Neural cell (in vitro differentiated cells): ENCODE measurements at regions not wholly inside any gene's neighbourhood (a gene's known extent, or its start where the extent isn't known, plus 50 kb on each side); places are given as distances from the start of the nearest gene placed in this dataset.

ENCODE experiments used
- EZH2 ChIP-seq: fragments of 200-600, 300-800 bp; shearing (Covaris generic), sonication (generic); IDR thresholded peaks from 2 replicates; pipeline ENCODE4 v1.6.1; 2014; ENCODE audit warnings: antibody characterized with exemption, low read length, borderline replicate concordance, mild to moderate bottlenecking; ENCODE audit not compliant: insufficient read depth, poor library complexity, severe bottlenecking
- MXI1 ChIP-seq: fragments of 450-650 bp; conservative IDR thresholded peaks from 2 replicates; pipeline ENCODE4 v1.6.1; 2014; ENCODE audit warnings: antibody characterized with exemption, mild to moderate bottlenecking; ENCODE audit not compliant: poor library complexity, severe bottlenecking
- TF ChIP-seq, protein P1 (sequence below): fragments of 450-650 bp; IDR thresholded peaks from 2 replicates; pipeline ENCODE4 v1.5.1; 2014; ENCODE audit warnings: antibody characterized with exemption, mild to moderate bottlenecking, moderate library complexity; ENCODE audit not compliant: poor library complexity, severe bottlenecking

- TF ChIP-seq, protein P1, sequence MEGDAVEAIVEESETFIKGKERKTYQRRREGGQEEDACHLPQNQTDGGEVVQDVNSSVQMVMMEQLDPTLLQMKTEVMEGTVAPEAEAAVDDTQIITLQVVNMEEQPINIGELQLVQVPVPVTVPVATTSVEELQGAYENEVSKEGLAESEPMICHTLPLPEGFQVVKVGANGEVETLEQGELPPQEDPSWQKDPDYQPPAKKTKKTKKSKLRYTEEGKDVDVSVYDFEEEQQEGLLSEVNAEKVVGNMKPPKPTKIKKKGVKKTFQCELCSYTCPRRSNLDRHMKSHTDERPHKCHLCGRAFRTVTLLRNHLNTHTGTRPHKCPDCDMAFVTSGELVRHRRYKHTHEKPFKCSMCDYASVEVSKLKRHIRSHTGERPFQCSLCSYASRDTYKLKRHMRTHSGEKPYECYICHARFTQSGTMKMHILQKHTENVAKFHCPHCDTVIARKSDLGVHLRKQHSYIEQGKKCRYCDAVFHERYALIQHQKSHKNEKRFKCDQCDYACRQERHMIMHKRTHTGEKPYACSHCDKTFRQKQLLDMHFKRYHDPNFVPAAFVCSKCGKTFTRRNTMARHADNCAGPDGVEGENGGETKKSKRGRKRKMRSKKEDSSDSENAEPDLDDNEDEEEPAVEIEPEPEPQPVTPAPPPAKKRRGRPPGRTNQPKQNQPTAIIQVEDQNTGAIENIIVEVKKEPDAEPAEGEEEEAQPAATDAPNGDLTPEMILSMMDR: no peak
- TF ChIP-seq EZH2 (no peak), MXI1 (no peak)
These were observed 210.1 kb upstream of the TNRC6C start for GRCh38 chr17:77748436-77748835.
